GM12864 (cell line): ENCODE measurements at regions not wholly inside any gene's neighbourhood (a gene's known extent, or its start where the extent isn't known, plus 50 kb on each side); places are given as distances from the start of the nearest gene placed in this dataset.

Experiments used
- DNase-seq: peaks from one replicate; pipeline ENCODE4 v3.0.0-alpha.2; 2011; ENCODE audit warnings: low read depth
- H3K4me3 ChIP-seq: 2 replicates; pipeline ENCODE4 v1.5.1; 2011; ENCODE audit warnings: mild to moderate bottlenecking, low read depth, low read length, control low read depth
- TF ChIP-seq, protein P1 (sequence below): IDR thresholded peaks from 2 replicates; pipeline ENCODE4 v1.5.1; 2011; ENCODE audit warnings: low read depth, mild to moderate bottlenecking, moderate library complexity, low read length, control low read depth, inconsistent platforms; ENCODE audit errors: missing control alignments

DNA sequence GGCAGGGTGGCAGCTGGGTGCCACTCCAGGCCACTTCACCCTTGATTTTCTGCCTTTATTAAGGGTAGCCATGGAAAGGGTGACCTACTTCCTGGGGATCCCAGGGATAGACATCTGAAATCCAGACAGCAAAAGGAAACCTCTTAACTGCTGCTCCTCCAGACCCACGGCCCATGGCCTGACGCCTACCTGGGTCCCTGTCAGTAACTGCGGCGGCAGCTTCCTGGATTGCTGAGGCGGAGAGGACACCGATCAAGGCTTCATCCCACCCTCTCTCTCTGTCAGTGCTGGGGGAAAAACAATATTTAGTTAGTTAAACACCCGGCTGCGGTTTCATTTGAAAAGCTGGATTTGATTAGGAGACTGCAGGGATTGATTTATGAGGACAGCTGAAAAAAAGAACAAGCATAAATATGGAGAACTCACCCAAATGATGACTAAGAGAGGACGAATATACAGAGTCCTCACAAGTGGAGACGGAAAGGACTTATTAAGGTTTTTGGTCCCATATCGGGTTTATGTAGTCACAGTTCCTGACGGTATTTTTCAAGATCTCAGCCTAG, 158.7 kb upstream of the KLF4 start:
- DNase-seq = no peak
- H3K4me3 ChIP-seq = no peak overlapping the region
- TF ChIP-seq, protein P1, sequence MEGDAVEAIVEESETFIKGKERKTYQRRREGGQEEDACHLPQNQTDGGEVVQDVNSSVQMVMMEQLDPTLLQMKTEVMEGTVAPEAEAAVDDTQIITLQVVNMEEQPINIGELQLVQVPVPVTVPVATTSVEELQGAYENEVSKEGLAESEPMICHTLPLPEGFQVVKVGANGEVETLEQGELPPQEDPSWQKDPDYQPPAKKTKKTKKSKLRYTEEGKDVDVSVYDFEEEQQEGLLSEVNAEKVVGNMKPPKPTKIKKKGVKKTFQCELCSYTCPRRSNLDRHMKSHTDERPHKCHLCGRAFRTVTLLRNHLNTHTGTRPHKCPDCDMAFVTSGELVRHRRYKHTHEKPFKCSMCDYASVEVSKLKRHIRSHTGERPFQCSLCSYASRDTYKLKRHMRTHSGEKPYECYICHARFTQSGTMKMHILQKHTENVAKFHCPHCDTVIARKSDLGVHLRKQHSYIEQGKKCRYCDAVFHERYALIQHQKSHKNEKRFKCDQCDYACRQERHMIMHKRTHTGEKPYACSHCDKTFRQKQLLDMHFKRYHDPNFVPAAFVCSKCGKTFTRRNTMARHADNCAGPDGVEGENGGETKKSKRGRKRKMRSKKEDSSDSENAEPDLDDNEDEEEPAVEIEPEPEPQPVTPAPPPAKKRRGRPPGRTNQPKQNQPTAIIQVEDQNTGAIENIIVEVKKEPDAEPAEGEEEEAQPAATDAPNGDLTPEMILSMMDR = no peak

DNA sequence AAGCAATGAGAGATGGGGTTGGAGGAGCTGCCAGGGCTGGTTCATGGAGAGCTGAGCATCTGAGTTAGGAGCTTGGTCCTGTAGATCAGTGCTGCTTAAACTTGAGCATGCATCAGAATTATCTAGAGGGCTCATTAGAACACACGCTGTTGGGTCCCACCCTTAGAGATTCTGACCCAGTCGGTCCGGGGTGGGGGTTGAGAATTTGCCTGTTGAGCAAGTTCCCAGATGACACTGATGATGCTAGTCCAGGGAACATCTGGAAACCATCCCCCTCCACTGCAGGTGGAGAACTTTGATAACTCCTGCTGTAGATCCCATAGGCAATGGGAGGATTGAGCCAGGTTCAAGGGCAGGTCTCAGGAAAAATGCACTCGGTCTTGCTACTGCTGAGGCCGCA, 158.0 kb upstream of the KLF4 start:
- DNase-seq = no peak
- no peak overlapping the region for H3K4me3 ChIP-seq
- TF ChIP-seq, protein P1 = no peak

DNA sequence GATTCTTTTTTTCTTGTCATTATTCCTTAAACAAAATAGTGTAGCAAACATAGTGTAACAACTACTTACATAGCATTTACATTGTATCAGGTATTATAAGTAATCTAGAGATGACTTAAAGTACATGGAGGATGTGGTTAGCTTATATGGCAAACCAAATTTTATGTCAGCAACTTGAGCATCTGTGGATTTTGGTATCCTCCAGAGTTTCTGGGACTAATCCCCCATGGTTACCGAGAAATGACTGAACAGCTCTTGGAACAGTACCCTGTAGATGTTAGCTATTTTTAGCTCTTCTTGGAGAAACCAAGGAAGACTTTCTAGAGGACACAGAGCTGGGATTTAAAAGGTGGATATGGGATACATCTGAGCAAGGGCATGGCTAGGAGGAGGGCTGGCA, 157.6 kb upstream of the KLF4 start:
- TF ChIP-seq, protein P1 = no peak
- no peak for DNase-seq
- no peak overlapping the region for H3K4me3 ChIP-seq

DNA sequence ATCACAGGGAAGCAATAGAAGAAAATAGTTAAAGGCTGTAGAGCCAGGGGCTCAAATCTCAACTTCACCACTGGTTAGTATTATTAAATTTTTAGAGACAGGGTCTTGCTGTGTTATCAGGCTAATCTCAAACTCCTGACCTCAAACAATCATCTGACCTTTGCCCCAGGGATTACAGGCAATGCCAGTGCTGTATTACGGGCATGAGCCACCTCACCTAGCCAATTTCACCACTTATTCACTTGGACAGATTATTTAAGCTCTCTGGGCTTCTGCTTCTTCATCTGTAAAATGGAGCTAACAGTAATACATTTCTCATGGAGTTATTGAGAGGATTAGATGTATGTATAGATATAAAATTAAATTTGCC, 155.9 kb upstream of the KLF4 start:
- no peak for DNase-seq
- TF ChIP-seq, protein P1 = no peak
- no peak overlapping the region for H3K4me3 ChIP-seq

DNA sequence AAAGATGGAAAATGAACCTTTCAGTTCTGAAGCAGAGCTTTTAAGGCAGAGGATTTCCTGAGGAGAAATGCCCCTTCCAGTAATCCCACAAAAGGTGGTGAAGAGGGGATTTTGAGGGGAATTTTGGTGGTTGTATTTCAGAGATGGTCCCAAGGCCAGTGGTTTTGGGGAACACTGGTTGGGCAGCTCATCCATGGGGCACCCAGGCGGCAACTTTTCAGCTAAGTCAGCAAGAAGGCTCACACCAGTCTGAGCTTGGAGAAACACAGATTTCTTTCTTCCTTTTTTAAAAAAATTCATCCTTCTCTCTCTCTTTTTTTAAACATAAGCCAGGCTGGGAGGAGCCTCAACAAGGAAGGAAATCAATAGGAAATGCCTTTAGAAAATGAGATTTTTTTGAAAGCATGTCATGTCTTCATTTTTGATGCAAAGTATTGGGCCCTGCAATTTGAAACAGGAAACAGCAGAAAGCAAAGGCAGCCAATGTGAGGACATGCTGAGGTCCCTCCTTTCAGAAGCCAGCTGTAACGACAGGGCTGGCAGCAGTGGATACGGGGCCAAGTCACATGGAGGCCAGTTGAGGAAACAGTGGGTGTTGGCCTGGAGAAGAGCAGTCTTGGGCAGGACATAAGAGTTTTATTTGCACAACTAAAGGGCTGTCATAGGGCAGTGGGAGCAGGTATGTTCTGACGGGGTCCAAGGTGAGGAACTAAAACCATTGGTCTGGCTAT, 155.3 kb upstream of the KLF4 start:
- no peak for DNase-seq
- H3K4me3 ChIP-seq = no peak overlapping the region
- TF ChIP-seq, protein P1 = no peak

DNA sequence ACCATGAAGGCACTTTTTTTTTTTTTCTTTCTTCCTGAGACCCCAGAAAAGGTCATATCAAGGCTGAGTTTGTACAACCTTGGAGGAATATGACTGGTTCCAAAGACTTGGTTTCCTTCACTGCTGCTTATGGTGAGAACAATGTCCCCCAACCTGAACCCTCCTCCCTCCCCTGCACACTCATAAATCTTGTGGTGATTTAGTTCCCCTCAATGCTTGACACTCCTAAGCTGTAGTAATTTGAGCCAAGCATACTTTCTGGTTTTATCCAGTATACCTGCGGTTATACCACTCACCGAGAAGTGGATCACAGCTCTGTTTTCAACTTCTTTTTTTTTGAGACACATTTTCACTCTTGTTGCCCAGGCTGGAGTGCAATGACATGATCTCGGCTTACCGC, 149.9 kb upstream of the KLF4 start:
- H3K4me3 ChIP-seq = no peak overlapping the region
- DNase-seq = no peak
- TF ChIP-seq, protein P1 = no peak
